GM18873 (cell line): ENCODE measurements at regions not wholly inside any gene's neighbourhood (a gene's known extent, or its start where the extent isn't known, plus 50 kb on each side); places are given as distances from the start of the nearest gene placed in this dataset.

ENCODE experiments used
- ATAC-seq: cut with Tn5 transposase; IDR thresholded peaks from one replicate; pipeline ENCODE4 v1.9.1; 2021; ENCODE audit warnings: mild to moderate bottlenecking, moderate library complexity, moderate number of reproducible peaks; ENCODE audit not compliant: unreplicated experiment, low FRiP score

DNA sequence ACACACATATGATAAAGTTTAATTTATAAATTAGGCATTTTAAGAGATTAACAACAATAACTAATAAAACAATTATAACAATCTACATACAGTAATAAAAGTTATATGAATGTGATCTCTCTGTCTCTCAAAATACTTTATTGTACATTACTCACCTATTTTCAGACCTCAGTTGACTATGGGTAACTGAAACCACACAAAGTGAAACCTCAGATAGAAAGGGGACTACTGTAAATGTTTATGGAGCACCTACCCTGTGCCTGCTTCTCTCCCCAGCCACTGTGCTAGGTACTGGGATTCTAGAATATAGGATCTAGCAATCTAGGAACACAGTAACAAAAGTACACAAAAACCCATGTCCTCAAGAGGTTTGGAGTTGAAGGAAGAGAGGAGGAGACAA is 63.4 kb upstream of the BTN3A2 start:
- ATAC-seq: no peak

GRCh38 chr6:26302941-26303559 is 61.9 kb upstream of the BTN3A2 start:
- ATAC-seq: no peak

DNA sequence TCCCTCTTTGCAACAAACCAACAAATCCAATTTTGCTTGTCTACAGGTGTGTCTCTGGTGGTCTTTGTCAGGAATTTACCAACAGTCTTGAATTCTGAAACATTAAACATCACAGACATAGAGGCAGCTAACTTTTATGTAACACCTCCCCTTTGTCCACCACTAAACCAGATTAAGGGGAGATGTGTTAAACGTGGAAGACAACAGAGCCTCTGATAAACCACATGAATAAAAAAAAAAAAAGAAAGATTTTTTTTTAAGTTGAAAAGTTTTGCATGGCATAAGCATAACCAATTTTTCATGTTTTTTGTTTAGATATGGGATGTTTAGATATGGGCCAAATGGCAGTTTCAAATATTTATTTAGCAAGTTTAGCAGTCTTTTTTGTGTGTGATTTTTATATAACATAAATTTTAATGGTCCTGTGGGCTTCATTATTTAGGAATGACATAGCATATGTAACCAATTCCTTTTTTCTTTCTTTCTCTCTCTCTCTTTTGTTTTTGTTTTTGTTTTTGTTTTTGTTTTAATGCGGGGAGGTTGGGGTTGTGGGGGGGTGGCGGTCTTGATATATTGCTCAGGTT is 60.7 kb upstream of the BTN3A2 start:
- no peak for ATAC-seq

DNA sequence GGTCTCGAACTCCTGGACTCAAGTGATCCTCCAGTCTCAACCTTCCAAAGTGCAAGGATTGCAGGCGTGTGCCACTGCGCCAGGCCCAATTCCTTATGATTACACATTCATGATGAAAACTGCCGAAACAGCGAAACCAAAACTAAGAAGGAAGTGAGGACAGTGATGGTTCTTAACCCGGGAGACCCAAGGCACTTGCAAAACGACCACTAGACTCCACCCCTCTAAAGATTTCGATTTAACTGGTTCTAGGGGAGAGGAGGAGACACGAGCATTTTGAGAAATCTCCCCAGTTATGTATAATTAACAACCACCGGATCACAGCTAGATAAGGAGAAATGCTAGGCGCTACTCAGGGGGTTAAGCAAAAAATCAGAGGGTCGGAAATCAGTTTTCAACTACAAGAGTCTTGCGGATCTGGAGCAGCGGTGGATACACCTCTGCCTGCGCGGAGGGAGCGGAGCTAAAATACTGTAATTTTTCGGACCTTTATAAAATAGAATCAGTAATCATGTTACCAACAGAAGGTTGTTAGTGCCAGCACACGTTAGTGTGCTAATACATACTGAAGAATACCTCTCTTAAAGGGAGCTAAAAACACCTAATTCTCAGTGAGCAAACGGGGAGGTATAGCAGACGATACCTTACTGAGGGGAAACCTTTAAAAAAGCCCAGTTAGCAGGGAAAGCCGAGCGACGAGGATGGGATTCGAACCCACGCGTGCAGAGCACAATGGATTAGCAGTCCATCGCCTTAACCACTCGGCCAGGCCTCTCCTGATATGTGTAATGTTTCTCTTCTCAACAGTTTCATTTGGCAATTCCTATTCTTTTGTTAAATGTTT is 60.0 kb upstream of the BTN3A2 start:
- ATAC-seq: no peak

DNA sequence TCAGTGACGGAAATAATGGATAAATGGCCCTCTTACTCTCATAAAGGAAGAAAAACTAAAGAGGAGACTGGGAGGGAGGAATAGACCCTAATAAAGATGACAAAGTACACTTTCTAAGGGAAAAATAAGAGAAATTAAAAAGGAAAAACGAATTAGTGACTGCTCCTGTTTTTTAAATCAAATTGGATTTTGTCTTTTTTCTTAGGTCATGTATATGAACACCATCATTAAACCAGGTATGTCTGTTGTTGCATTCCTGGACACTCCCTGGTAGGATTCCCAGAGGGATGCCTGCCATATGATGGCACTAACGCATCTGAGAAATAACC is 59.4 kb upstream of the BTN3A2 start:
- ATAC-seq: no peak

DNA sequence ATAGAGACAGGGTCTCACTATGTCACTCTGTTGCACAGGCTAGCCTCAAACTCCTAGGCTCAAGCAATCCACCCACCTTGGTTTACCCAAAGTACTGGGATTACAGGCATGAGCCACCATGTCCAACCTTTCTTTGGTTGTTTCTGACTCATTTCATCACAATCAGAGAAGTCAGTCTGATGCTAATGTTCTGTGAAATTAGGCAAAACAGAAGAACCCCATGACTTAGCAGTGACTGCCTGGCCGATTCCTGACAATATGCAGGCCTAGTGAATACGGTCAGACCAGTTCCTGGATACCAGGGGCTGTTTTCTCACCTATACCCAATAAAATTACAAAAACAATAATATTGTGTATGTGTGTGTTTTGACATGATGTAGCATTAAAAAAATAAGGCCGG is 58.8 kb upstream of the BTN3A2 start:
- no peak for ATAC-seq

GRCh38 chr6:26307850-26308249 is 57.1 kb upstream of the BTN3A2 start:
- no peak for ATAC-seq

- ATAC-seq: no peak
These were observed 55.3 kb upstream of the BTN3A2 start for GRCh38 chr6:26309731-26310142.

DNA sequence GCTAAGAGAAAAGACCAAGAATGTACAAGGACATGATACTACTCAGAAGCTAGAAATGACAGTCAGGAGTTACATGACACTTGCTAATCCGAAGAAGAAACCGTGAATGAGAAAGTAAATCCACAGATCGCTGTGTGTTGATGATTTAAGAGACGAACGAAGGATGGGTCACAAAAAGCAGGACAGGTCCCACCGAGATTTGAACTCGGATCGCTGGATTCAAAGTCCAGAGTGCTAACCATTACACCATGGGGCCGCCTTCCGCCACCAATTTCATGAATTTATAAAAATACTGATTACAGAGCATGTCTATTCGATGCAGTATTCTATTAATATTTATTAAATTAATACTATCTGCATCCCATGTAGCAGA is 54.0 kb upstream of the BTN3A2 start:
- ATAC-seq: no peak

DNA sequence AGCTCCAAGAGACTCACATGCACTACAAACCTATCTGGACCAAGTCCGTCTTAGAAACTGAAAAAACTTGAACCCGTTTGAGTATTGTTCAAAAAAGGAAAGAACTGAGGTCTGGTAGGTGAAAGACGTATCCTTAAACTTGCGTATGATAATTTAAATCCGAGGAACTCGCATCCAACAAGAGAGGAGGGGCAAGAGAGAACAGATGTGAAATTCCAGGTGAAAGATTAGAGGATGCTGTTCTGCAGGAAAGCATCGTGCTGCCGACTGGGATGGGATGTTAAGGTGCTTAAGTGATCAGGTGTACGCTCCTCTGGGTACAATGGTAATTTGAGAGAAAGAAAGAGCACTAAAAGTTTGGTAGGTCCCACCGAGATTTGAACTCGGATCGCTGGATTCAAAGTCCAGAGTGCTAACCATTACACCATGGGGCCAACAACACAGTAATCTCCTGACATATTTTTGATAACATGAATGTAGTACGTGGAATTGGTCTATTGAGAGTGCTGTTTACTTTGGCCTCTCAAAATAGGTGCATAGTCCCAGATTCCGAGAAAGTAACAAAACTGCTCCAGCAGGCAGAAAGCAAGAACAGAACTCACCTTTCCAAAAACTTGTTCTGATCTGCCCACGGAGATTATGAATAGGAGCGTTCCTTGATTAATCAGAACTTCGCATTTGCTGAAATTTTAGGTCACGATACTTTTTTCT is 53.5 kb upstream of the BTN3A2 start:
- no peak for ATAC-seq

DNA sequence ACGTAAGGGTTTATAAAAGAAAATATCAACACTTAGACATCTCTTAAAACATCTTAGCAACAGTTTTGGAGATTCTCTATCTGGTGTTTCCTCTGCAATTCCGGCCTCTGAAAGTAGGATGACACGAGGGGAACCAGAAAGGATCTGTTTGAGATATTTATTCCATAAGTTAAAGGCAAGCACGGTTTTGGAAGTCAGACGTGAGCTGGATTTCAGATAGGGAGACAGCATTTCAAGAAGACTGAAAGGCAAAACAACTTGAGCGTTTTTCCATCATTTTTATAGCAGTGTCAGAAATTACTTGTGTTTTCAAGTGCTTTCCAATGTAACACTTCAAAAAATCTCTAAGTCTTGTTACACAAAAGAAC is 52.9 kb upstream of the BTN3A2 start:
- no peak for ATAC-seq

DNA sequence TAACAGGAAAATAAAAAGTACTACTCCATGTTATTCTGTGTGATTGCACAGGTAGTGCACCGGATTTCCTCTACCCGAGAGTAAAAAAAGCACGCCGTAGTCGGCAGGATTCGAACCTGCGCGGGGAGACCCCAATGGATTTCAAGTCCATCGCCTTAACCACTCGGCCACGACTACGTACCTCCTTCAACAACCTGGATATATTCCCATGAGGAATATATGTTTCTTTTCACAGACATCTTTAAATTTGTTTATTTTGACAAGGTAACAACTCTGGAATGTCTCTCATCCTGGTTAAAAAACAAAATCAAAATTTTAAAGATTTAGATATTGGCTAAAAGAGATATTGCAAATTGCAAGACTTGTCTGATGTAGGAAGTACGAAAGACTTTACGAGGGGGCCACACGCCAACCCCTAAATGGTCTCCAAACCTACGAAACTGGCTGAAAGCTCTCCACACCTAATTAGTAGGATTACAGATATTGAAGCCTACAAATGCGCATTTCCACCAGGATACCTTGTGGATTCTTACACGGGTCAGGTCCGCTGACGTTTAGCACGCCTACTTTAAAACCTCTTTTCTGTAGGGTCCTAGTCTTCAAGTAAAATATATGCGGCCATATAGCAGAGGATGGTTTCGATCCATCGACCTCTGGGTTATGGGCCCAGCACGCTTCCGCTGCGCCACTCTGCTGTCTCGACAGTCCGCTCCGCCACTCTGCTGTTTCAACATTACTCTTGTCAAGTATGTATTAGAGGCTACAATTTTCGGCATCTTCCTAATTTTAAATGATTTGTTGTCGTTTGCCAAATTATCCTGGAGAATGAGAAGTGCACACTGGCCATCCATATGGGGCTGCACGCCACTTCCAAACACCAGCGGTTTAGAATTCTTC is 52.2 kb upstream of the BTN3A2 start:
- no peak for ATAC-seq
